ENCODE measurements at regions not wholly inside any gene's neighbourhood (a gene's known extent, or its start where the extent isn't known, plus 50 kb on each side); places are given as distances from the start of the nearest gene placed in this dataset.

DNA sequence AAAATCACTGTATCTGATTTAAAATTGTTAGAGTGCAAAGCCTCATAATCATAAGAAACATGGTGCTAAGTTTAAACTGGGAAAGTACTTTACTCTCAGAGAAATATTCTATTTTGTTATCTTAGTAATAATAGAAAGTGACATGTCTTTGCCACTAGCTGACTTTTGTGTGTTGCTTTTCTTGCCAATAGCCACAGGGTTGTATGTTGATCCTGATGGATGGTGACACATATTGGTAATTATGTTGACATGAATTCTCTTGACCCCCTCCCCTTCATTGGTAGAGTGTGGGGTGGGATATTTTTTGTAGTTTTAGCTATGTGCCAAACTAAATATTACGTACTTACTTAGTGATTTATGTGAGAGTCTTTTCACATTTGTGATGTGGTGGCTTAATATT, 103.1 kb upstream of the MAP9 start:
- TF ChIP-seq, protein P1, sequence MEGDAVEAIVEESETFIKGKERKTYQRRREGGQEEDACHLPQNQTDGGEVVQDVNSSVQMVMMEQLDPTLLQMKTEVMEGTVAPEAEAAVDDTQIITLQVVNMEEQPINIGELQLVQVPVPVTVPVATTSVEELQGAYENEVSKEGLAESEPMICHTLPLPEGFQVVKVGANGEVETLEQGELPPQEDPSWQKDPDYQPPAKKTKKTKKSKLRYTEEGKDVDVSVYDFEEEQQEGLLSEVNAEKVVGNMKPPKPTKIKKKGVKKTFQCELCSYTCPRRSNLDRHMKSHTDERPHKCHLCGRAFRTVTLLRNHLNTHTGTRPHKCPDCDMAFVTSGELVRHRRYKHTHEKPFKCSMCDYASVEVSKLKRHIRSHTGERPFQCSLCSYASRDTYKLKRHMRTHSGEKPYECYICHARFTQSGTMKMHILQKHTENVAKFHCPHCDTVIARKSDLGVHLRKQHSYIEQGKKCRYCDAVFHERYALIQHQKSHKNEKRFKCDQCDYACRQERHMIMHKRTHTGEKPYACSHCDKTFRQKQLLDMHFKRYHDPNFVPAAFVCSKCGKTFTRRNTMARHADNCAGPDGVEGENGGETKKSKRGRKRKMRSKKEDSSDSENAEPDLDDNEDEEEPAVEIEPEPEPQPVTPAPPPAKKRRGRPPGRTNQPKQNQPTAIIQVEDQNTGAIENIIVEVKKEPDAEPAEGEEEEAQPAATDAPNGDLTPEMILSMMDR (IDR thresholded peaks at IDR 0.05), result no peak
- no peak for TF ChIP-seq POLR2A (IDR thresholded peaks at IDR 0.05)
